GM12878 (cell line): ENCODE measurements at regions not wholly inside any gene's neighbourhood (a gene's known extent, or its start where the extent isn't known, plus 50 kb on each side); places are given as distances from the start of the nearest gene placed in this dataset.

Experiments
- ATAC-seq: fragments of 200-7000 bp; cut with Tn5 transposase; 3 replicates; pipeline ENCODE4 v1.9.1; 2020; ENCODE audit warnings: mild to moderate bottlenecking, moderate library complexity
- BruUV-seq: library from RNA; stranded (reverse); fragments of 400-500 nt; replicated peaks from 2 replicates; lab custom pipeline; 2021; lab: Mats Ljungman, UMichigan
- CTCF ChIA-PET: fragments of 300-600 bp; sonication (Branson Sonifier 250); formaldehyde crosslinking; extraction: SDS; loops from one replicate; lab custom pipeline; 2021; ENCODE audit warnings: inconsistent platforms; lab: Yijun Ruan, JAX
- POLR2A ChIA-PET: fragments of 350-600 bp; formaldehyde crosslinking; extraction: SDS; loops from one replicate; lab custom pipeline; 2021; ENCODE audit warnings: inconsistent platforms; lab: Charles Lee
- RAD21 ChIA-PET: fragments of 300-600 bp; sonication (Branson Sonifier 250); formaldehyde crosslinking; loops from one replicate; lab custom pipeline; 2023; ENCODE audit warnings: antibody characterized with exemption; ENCODE audit not compliant: unreplicated experiment; lab: Charles Lee
- SMC1A ChIA-PET: fragments of 300-600 bp; sonication (Branson Sonifier 250); formaldehyde crosslinking; loops from one replicate; lab custom pipeline; 2023; ENCODE audit not compliant: unreplicated experiment, uncharacterized antibody; lab: Charles Lee
- DNase-seq: peaks from one replicate; pipeline ENCODE4 v3.0.0-alpha.2; 2011; ENCODE audit warnings: low read depth, low spot score
- FAIRE-seq: peaks from 3 replicates; lab custom pipeline; 2011; peaks lifted over from hg19 to GRCh38; lab: Jason Lieb, UNC
- H2AFZ ChIP-seq: 2 replicates; pipeline ENCODE4 v1.6.0; 2011; ENCODE audit warnings: low read depth, low read length, control low read depth; ENCODE audit not compliant: control insufficient read depth
- H3K27ac ChIP-seq: 2 replicates; pipeline ENCODE4 v1.5.1; 2011; ENCODE audit warnings: control low read depth; ENCODE audit not compliant: control insufficient read depth, insufficient read depth
- H3K27me3 ChIP-seq, 2 experiments: replicated peaks in 1 of 2; 2 replicates each; pipeline versions ENCODE4 v1.6.0 to v1.6.1; 2011; ENCODE audit warnings: low read length in 1 of 2; ENCODE audit not compliant: control insufficient read depth in 2 of 2, insufficient read depth in 2 of 2
- H3K36me3 ChIP-seq, 2 experiments: 2 replicates each; pipeline ENCODE4 v1.5.1; 2011; ENCODE audit warnings: low read length in 1 of 2; ENCODE audit not compliant: control insufficient read depth in 2 of 2, insufficient read depth in 2 of 2
- H3K4me1 ChIP-seq: 2 replicates; pipeline ENCODE4 v1.6.1; 2011; ENCODE audit warnings: mild to moderate bottlenecking, low read length, moderate library complexity, mixed read lengths; ENCODE audit not compliant: control insufficient read depth, insufficient read depth
- H3K4me2 ChIP-seq: 2 replicates; pipeline ENCODE4 v1.6.0; 2011; ENCODE audit warnings: control low read depth; ENCODE audit not compliant: control insufficient read depth, insufficient read depth
- H3K4me3 ChIP-seq: fragments of 200-600 bp; sonication (generic); 2 replicates; pipeline ENCODE4 v1.5.1; 2016
- H3K79me2 ChIP-seq: 2 replicates; pipeline ENCODE4 v1.6.0; 2011; ENCODE audit warnings: low read length; ENCODE audit not compliant: control insufficient read depth, insufficient read depth
- H3K9ac ChIP-seq: 2 replicates; pipeline ENCODE4 v1.8.0; 2011; ENCODE audit warnings: low read length, control low read depth, mixed read lengths; ENCODE audit not compliant: control insufficient read depth, insufficient read depth
- H3K9me3 ChIP-seq: replicated peaks from 3 replicates; pipeline ENCODE4 v1.5.1; 2011; ENCODE audit warnings: mild to moderate bottlenecking, low read length; ENCODE audit not compliant: control insufficient read depth, insufficient read depth
- H4K20me1 ChIP-seq: 2 replicates; pipeline ENCODE4 v1.6.0; 2011; ENCODE audit not compliant: control insufficient read depth, insufficient read depth
- ATF7 ChIP-seq: fragments of 450-650 bp; IDR thresholded peaks from 2 replicates; pipeline ENCODE4 v1.6.1; 2016; ENCODE audit warnings: low read depth, mild to moderate bottlenecking
- BCL11A ChIP-seq: IDR thresholded peaks from 2 replicates; pipeline ENCODE4 v1.6.1; 2011; ENCODE audit warnings: low read depth, low read length
- CHD4 ChIP-seq: fragments of 200-600 bp; sonication (generic); IDR thresholded peaks from 2 replicates; pipeline ENCODE4 v1.6.1; 2016; ENCODE audit warnings: mild to moderate bottlenecking
- EED ChIP-seq: sonication (generic); IDR thresholded peaks from 2 replicates; pipeline ENCODE4 v1.6.1; 2016; ENCODE audit warnings: antibody characterized with exemption, low read depth
- FOS ChIP-seq: IDR thresholded peaks from 3 replicates; pipeline ENCODE4 v1.6.1; 2011; ENCODE audit warnings: borderline replicate concordance; ENCODE audit not compliant: insufficient read length; ENCODE audit errors: extremely low read depth
- MTA3 ChIP-seq: IDR thresholded peaks from 2 replicates; pipeline ENCODE4 v1.6.1; 2012; ENCODE audit warnings: low read length, inconsistent platforms, borderline replicate concordance
- NR2C2 ChIP-seq: IDR thresholded peaks from 2 replicates; pipeline ENCODE4 v1.6.1; 2011; ENCODE audit warnings: borderline replicate concordance, low read depth; ENCODE audit not compliant: control insufficient read depth, insufficient read length
- NR2F1 ChIP-seq: fragments of 450-650 bp; conservative IDR thresholded peaks from 2 replicates; pipeline ENCODE4 v1.6.1; 2017; ENCODE audit warnings: mild to moderate bottlenecking
- PML ChIP-seq: IDR thresholded peaks from 2 replicates; pipeline ENCODE4 v1.6.1; 2012; ENCODE audit warnings: low read length, inconsistent platforms
- SMC3 ChIP-seq: IDR thresholded peaks from 2 replicates; pipeline ENCODE4 v1.6.1; 2011; ENCODE audit warnings: low read length, improper control_type of control experiment, borderline replicate concordance
- SUPT20H ChIP-seq: IDR thresholded peaks from 2 replicates; pipeline ENCODE4 v1.6.1; 2011; ENCODE audit warnings: low read depth, mild to moderate bottlenecking, low read length, moderate library complexity, borderline replicate concordance; ENCODE audit not compliant: control insufficient read depth
- TAF1 ChIP-seq: IDR thresholded peaks from 2 replicates; pipeline ENCODE4 v1.6.1; 2011; ENCODE audit warnings: mild to moderate bottlenecking, low read depth, low read length, borderline replicate concordance
- YBX1 ChIP-seq: fragments of 450-650 bp; IDR thresholded peaks from 2 replicates; pipeline ENCODE4 v1.6.1; 2016; ENCODE audit warnings: antibody characterized with exemption
- WGBS: methylation state at CpG from one replicate; pipeline ENCODE4 v1.1.6; 2016; ENCODE audit warnings: low lambda C conversion rate; ENCODE audit not compliant: insufficient replicate concordance, insufficient coverage; ENCODE audit errors: missing lambda C conversion rate; 5-methylcytosine and 5-hydroxymethylcytosine counted together
- in situ Hi-C: fragments of 300-500 bp; cut with MboI; formaldehyde crosslinking; loops from 9 replicates; pipeline ENCODE4 v1.14.3; 2018; ENCODE audit warnings: mixed read lengths
- intact Hi-C: fragments of 100-400 bp; cut with micrococcal nuclease; formaldehyde crosslinking; loops from one replicate; pipeline ENCODE4 v1.14.2; 2022; ENCODE audit not compliant: unreplicated experiment
- TF ChIP-seq, protein P1 (sequence below): IDR thresholded peaks from 2 replicates; pipeline ENCODE4 v1.6.1; 2012; ENCODE audit warnings: improper control_type of control experiment, low read depth, low read length; ENCODE audit not compliant: insufficient replicate concordance

- Histone ChIP-seq H3K79me2 (no peaks in the 10 kb centered on the region), H3K4me2 (no peak overlapping the region), H3K4me3 (no peak overlapping the region), H3K27ac (no peak overlapping the region), H3K9ac (no peak overlapping the region), H3K36me3 (no peaks in the 10 kb centered on the region), H3K9me3 (no peaks in the 10 kb centered on the region; the same call in 2 of the 3 replicates), H2AFZ (no peak overlapping the region), H4K20me1 (no peaks in the 10 kb centered on the region), H3K4me1 (no peaks in the 10 kb centered on the region), H3K27me3 (no peaks in the 10 kb centered on the region)
- ChIA-PET POLR2A (no interaction called here), SMC1A (interaction anchor here (0.6 kb wide), 1 partner anchor 131 kb away, joined by 3 read pairs; no protein-coding TSS in a partner anchor), CTCF (interaction anchor here (0.7 kb wide), 1 partner anchor 111 kb away, joined by 3 read pairs; no protein-coding TSS in a partner anchor), RAD21 (no interaction called here)
- TF ChIP-seq SUPT20H (no peak), MTA3 (no peak), NR2F1 (no peak), NR2C2 (no peak), SMC3 (no peak), EED (no peak), TAF1 (no peak), YBX1 (no peak), FOS (no peak), CHD4 (no peak), ATF7 (no peak), BCL11A (no peak), PML (no peak)
- TF ChIP-seq, protein P1, sequence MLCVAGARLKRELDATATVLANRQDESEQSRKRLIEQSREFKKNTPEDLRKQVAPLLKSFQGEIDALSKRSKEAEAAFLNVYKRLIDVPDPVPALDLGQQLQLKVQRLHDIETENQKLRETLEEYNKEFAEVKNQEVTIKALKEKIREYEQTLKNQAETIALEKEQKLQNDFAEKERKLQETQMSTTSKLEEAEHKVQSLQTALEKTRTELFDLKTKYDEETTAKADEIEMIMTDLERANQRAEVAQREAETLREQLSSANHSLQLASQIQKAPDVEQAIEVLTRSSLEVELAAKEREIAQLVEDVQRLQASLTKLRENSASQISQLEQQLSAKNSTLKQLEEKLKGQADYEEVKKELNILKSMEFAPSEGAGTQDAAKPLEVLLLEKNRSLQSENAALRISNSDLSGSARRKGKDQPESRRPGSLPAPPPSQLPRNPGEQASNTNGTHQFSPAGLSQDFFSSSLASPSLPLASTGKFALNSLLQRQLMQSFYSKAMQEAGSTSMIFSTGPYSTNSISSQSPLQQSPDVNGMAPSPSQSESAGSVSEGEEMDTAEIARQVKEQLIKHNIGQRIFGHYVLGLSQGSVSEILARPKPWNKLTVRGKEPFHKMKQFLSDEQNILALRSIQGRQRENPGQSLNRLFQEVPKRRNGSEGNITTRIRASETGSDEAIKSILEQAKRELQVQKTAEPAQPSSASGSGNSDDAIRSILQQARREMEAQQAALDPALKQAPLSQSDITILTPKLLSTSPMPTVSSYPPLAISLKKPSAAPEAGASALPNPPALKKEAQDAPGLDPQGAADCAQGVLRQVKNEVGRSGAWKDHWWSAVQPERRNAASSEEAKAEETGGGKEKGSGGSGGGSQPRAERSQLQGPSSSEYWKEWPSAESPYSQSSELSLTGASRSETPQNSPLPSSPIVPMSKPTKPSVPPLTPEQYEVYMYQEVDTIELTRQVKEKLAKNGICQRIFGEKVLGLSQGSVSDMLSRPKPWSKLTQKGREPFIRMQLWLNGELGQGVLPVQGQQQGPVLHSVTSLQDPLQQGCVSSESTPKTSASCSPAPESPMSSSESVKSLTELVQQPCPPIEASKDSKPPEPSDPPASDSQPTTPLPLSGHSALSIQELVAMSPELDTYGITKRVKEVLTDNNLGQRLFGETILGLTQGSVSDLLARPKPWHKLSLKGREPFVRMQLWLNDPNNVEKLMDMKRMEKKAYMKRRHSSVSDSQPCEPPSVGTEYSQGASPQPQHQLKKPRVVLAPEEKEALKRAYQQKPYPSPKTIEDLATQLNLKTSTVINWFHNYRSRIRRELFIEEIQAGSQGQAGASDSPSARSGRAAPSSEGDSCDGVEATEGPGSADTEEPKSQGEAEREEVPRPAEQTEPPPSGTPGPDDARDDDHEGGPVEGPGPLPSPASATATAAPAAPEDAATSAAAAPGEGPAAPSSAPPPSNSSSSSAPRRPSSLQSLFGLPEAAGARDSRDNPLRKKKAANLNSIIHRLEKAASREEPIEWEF, result no peak
- intact Hi-C loops (no loop called here), in situ Hi-C loops (no loop called here)
- no peak for FAIRE-seq
- ATAC-seq, result no peak
- no TSS peak for BruUV-seq
- WGBS, result 0% methylated on average over 1 of the region's 1 CpG
- no peak for DNase-seq
Measured at GRCh38 chr14:97158102-97158501, 360.9 kb downstream of the VRK1 start.
